ENCODE measurements at regions not wholly inside any gene's neighbourhood (a gene's known extent, or its start where the extent isn't known, plus 50 kb on each side); places are given as distances from the start of the nearest gene placed in this dataset.

DNA sequence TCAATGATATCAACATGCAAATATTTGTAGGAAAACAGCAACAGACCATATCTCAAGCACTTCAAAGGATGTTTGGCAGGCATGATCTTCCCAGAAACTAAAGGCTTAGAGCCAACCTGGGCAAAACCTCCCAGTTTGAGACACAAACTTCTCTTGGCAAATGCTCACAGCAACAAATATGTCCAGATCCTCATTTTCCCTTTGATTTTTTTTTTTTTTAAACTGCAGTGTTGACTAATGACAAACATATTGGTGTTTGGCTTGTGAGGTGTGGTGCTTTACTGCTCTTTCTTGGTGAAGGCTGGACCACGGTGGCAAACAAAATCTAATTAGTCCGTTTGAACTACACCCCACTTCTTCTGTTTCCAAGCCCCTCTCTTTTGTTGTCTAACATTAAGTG, 87.2 kb downstream of the EBLN2 start (continued):
- TF ChIP-seq ZFX (CRISPR knock-in tag; IDR thresholded peaks at IDR 0.05) (no peak), EP400 (IDR thresholded peaks at IDR 0.05) (no peak), ZNF175 (CRISPR knock-in tag; IDR thresholded peaks at IDR 0.05; ENCODE audit: low read depth) (no peak), FOXK1 (CRISPR knock-in tag; IDR thresholded peaks at IDR 0.05; ENCODE audit: borderline replicate concordance) (no peak), ZNF263 (CRISPR knock-in tag; IDR thresholded peaks at IDR 0.05; ENCODE audit: borderline replicate concordance) (no peak)

DNA sequence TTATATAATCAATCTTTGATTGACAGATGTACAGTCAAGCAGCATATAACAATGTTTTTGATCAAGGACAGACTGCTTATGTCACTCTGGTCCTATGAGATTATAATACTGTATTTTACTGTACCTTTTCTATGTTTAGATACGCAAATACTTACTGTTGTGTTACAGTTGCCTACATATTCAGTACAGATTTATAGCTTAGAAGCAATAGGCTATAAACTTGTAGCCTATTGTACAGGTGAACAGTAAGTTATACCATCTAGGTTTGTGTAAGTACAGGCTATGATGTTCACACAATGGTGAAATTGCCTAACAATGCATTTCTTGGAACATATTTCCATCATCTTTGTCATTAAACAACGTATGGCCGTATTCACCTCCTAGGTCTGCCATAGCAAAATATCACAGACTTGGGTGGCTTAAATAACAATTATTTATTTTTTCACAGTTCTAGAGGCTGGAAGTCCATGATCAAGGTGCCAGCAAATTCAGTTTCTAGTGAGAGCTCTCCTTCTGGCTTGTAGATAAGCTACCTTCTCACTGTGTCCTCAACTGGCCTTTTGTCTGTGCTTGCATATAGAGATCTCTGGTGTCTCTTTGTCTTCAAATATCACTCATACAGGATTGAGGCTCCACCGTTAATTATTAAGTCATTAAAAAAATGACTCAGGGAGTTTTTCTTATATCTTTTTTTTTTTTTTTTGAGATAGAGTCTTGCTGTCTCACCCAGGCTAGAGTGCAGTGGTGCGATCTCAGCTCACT, 89.1 kb downstream of the EBLN2 start:
- no peaks in the 10 kb centered on the region for H4K20me1 ChIP-seq (replicated peaks; ENCODE audit: control insufficient read depth, insufficient read depth, low read length)
- in situ Hi-C loops (cut with MboI) (no loop called here), intact Hi-C loops (cut with micrococcal nuclease) (no loop called here)
- BruUV-seq (replicated peaks) = no TSS peak
- no peaks in the 10 kb centered on the region for H3K9me1 ChIP-seq (ENCODE audit: control insufficient read depth, insufficient read depth, low read length)
- FAIRE-seq (no peak), ATAC-seq (no peak), DNase-seq (ENCODE audit: extremely low read depth in 1 of 4, low spot score in 3 of 4) (no peak)
- no peak overlapping the region for H3K27ac ChIP-seq (ENCODE audit: extremely low read depth, low read depth, low read length)
- no peak overlapping the region for H3K4me2 ChIP-seq (ENCODE audit: insufficient read depth, low read length)
- CTCF ChIA-PET (ENCODE audit: low intra/inter-chr PET ratio) = no interaction called here
- H3K9ac ChIP-seq (ENCODE audit: insufficient read depth in 1 of 2, low read depth in 2 of 2, low read length in 2 of 2) = no peak overlapping the region
- H2AFZ ChIP-seq (ENCODE audit: low read depth, low read length) = no peak overlapping the region
- no peak overlapping the region for H3K4me3 ChIP-seq
- H3K4me1 ChIP-seq (replicated peaks in 1 of 2; ENCODE audit: control insufficient read depth in 2 of 2, insufficient read depth in 2 of 2, low read length in 2 of 2) = no peaks in the 10 kb centered on the region; a peak in 1 of 5 replicates
- no peaks in the 10 kb centered on the region for H3K9me3 ChIP-seq (replicated peaks; ENCODE audit: control insufficient read depth, insufficient read depth, low read depth, low read length)
- H3K79me2 ChIP-seq (ENCODE audit: control insufficient read depth, insufficient read depth, low read length) = no peaks in the 10 kb centered on the region
- H3K27me3 ChIP-seq (ENCODE audit: control insufficient read depth in 2 of 2, insufficient read depth in 2 of 2, low read length in 2 of 2) = no peaks in the 10 kb centered on the region
- H3K36me3 ChIP-seq (ENCODE audit: control insufficient read depth, insufficient read depth, low read length) = no peaks in the 10 kb centered on the region
- WGBS (ENCODE audit: insufficient coverage, low coverage, missing lambda C conversion rate) = 59% methylated on average over 5 of the region's 5 CpGs
- POLR2A ChIA-PET = no interaction called here
- TF ChIP-seq, protein P1, sequence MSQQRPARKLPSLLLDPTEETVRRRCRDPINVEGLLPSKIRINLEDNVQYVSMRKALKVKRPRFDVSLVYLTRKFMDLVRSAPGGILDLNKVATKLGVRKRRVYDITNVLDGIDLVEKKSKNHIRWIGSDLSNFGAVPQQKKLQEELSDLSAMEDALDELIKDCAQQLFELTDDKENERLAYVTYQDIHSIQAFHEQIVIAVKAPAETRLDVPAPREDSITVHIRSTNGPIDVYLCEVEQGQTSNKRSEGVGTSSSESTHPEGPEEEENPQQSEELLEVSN (IDR thresholded peaks at IDR 0.05; ENCODE audit: borderline replicate concordance in 1 of 2, extremely low read depth in 1 of 2, insufficient read depth in 1 of 2, insufficient read length in 1 of 2, low read depth in 1 of 2, low read length in 1 of 2, poor library complexity in 1 of 2, severe bottlenecking in 1 of 2) = no peak
- TF ChIP-seq ZNF24 (IDR thresholded peaks at IDR 0.05) = no peak
- no peak for TF ChIP-seq NFE2 (IDR thresholded peaks at IDR 0.05; ENCODE audit: low read depth)
- TF ChIP-seq ZNF644 (tag; IDR thresholded peaks at IDR 0.05; ENCODE audit: low read depth) = no peak
- TF ChIP-seq MTA1 (IDR thresholded peaks at IDR 0.05; ENCODE audit: borderline replicate concordance) = no peak
- TF ChIP-seq GTF2E2 (tag; IDR thresholded peaks at IDR 0.05) = no peak
- TF ChIP-seq, protein P2, sequence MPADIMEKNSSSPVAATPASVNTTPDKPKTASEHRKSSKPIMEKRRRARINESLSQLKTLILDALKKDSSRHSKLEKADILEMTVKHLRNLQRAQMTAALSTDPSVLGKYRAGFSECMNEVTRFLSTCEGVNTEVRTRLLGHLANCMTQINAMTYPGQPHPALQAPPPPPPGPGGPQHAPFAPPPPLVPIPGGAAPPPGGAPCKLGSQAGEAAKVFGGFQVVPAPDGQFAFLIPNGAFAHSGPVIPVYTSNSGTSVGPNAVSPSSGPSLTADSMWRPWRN (IDR thresholded peaks at IDR 0.05; ENCODE audit: low read depth) = no peak
- no peak for TF ChIP-seq POLR2G (IDR thresholded peaks at IDR 0.05; ENCODE audit: low read depth, low read length)

Data from K562 (cell line).